CD4-positive, alpha-beta T cell treated with Interleukin-4 for 4 hours (primary cell): ENCODE measurements at regions not wholly inside any gene's neighbourhood (a gene's known extent, or its start where the extent isn't known, plus 50 kb on each side); places are given as distances from the start of the nearest gene placed in this dataset.
"Not testable (repeated sequence)": the region's sequence is repeated elsewhere in the genome, so short reads cannot be mapped to it uniquely, and the experiment has no call there.

Experiments
- DNase-seq: peaks from one replicate; pipeline ENCODE4 v3.0.0-alpha.2; 2020

- DNase-seq: no peak
Observed at GRCh38 chr6:14506656-14507246, 389.2 kb downstream of the CD83 start.

- no peak for DNase-seq
Observed at GRCh38 chr6:14509120-14509519, 391.5 kb downstream of the CD83 start.

GRCh38 chr6:14510038-14510437 lies 392.5 kb downstream of the CD83 start:
- no peak for DNase-seq

- DNase-seq: no peak
Observed at GRCh38 chr6:14511061-14511586, 393.6 kb downstream of the CD83 start.

- DNase-seq: no peak
Observed at GRCh38 chr6:14512246-14512645, 394.7 kb downstream of the CD83 start.

- DNase-seq: no peak
Observed at GRCh38 chr6:14513496-14514393, 396.2 kb downstream of the CD83 start.

- no peak for DNase-seq
Observed at GRCh38 chr6:14516956-14517355, 399.4 kb downstream of the CD83 start.

GRCh38 chr6:14517516-14518105 lies 400.0 kb downstream of the CD83 start:
- no peak for DNase-seq

- no peak for DNase-seq
Observed at GRCh38 chr6:14518515-14519217, 401.1 kb downstream of the CD83 start.

GRCh38 chr6:14520029-14520428 lies 402.5 kb downstream of the CD83 start:
- DNase-seq: no peak

- no peak for DNase-seq
Observed at GRCh38 chr6:14520536-14520935, 403.0 kb downstream of the CD83 start.

GRCh38 chr6:14521141-14521540 lies 403.6 kb downstream of the CD83 start:
- no peak for DNase-seq

- DNase-seq: not testable (repeated sequence)
Observed at GRCh38 chr6:14521861-14522260, 404.3 kb downstream of the CD83 start.

- no peak for DNase-seq
Observed at GRCh38 chr6:14524319-14524718, 406.7 kb downstream of the CD83 start.

- DNase-seq: no peak
Observed at GRCh38 chr6:14530385-14530784, 412.8 kb downstream of the CD83 start.

GRCh38 chr6:14533446-14533845 lies 415.9 kb downstream of the CD83 start:
- DNase-seq: no peak

GRCh38 chr6:14537030-14537429 lies 419.5 kb downstream of the CD83 start:
- no peak for DNase-seq

- DNase-seq: no peak
Observed at GRCh38 chr6:14540276-14540675, 422.7 kb downstream of the CD83 start.

GRCh38 chr6:14540810-14541540 lies 423.4 kb downstream of the CD83 start:
- no peak for DNase-seq

- DNase-seq: no peak
Observed at GRCh38 chr6:14542670-14543366, 425.2 kb downstream of the CD83 start.

- DNase-seq: no peak
Observed at GRCh38 chr6:14543971-14544585, 426.5 kb downstream of the CD83 start.
